Endothelial cell of umbilical vein (primary cell): ENCODE measurements at regions not wholly inside any gene's neighbourhood (a gene's known extent, or its start where the extent isn't known, plus 50 kb on each side); places are given as distances from the start of the nearest gene placed in this dataset.
"Not testable (repeated sequence)": the region's sequence is repeated elsewhere in the genome, so short reads cannot be mapped to it uniquely, and the experiment has no call there.

Experiments
- BruUV-seq: library from RNA; stranded (reverse); fragments of 400-500 nt; replicated peaks from 2 replicates; lab custom pipeline; 2021; lab: Mats Ljungman, UMichigan
- CTCF ChIA-PET: fragments of 300-600, 350-600 bp; sonication (Branson Sonifier 250); formaldehyde crosslinking; loops from one replicate; lab custom pipeline; 2021; ENCODE audit warnings: antibody characterized with exemption, inconsistent platforms; lab: Charles Lee
- POLR2A ChIA-PET: fragments of 300-600, 350-600 bp; sonication (Branson Sonifier 250); formaldehyde crosslinking; loops from one replicate; lab custom pipeline; 2021; ENCODE audit warnings: antibody characterized with exemption, inconsistent platforms; lab: Charles Lee
- DNase-seq: peaks from one replicate; pipeline ENCODE4 v3.0.0-alpha.2; 2011; ENCODE audit warnings: low read depth, low spot score
- FAIRE-seq: peaks from 2 replicates; lab custom pipeline; 2011; peaks lifted over from hg19 to GRCh38; lab: Jason Lieb, UNC
- H2AFZ ChIP-seq: 2 replicates; pipeline ENCODE4 v1.6.0; 2012; ENCODE audit warnings: low read depth, low read length, control low read depth, inconsistent platforms
- H3K27ac ChIP-seq: 2 replicates; pipeline ENCODE4 v1.5.1; 2011; ENCODE audit warnings: low read depth, mild to moderate bottlenecking, control low read depth, low read length, moderate library complexity; ENCODE audit not compliant: insufficient read depth
- H3K27me3 ChIP-seq, 2 experiments: 2 replicates each; pipeline versions ENCODE4 v1.6.0 to v1.6.1; 2011; ENCODE audit warnings: low read length in 2 of 2, mixed read lengths in 1 of 2; ENCODE audit not compliant: control insufficient read depth in 2 of 2, insufficient read depth in 2 of 2
- H3K36me3 ChIP-seq, 2 experiments: 2 replicates in 1 of 2; 3 replicates in 1 of 2; pipeline ENCODE4 v1.5.1; 2011; ENCODE audit warnings: low read length in 2 of 2, mild to moderate bottlenecking in 1 of 2, moderate library complexity in 1 of 2; ENCODE audit not compliant: control insufficient read depth in 2 of 2, insufficient read depth in 2 of 2; ENCODE audit errors: extremely low read depth in 1 of 2
- H3K4me1 ChIP-seq: 3 replicates; pipeline ENCODE4 v1.5.1; 2011; ENCODE audit warnings: mild to moderate bottlenecking, low read length; ENCODE audit not compliant: control insufficient read depth, insufficient read depth; ENCODE audit errors: extremely low read depth
- H3K4me2 ChIP-seq: 2 replicates; pipeline ENCODE4 v1.6.1; 2011; ENCODE audit warnings: low read length, control low read depth, mixed read lengths; ENCODE audit not compliant: insufficient read depth
- H3K4me3 ChIP-seq, 3 experiments: fragments of 200-600 bp in 1 of 3; sonication (generic), shearing (Covaris generic) in 1 of 3; replicated peaks in 1 of 3; 2 replicates each; pipeline ENCODE4 v1.5.1; 2011 to 2016; ENCODE audit warnings: control low read depth in 3 of 3, low read length in 3 of 3, mild to moderate bottlenecking in 2 of 3, inconsistent platforms in 1 of 3, low read depth in 1 of 3, moderate library complexity in 1 of 3; ENCODE audit not compliant: insufficient read depth in 1 of 3
- H3K79me2 ChIP-seq: 2 replicates; pipeline ENCODE4 v1.6.0; 2012; ENCODE audit warnings: low read length, inconsistent platforms; ENCODE audit not compliant: control insufficient read depth, insufficient read depth
- H3K9ac ChIP-seq: replicated peaks from 2 replicates; pipeline ENCODE3; 2011; ENCODE audit warnings: low read length, control low read depth; ENCODE audit not compliant: insufficient read depth; ENCODE audit errors: extremely low read depth
- H3K9me1 ChIP-seq: replicated peaks from 3 replicates; pipeline ENCODE4 v1.6.0; 2011; ENCODE audit warnings: mild to moderate bottlenecking, low read length; ENCODE audit not compliant: control insufficient read depth, insufficient read depth; ENCODE audit errors: extremely low read depth
- H3K9me3 ChIP-seq: replicated peaks from 2 replicates; pipeline ENCODE4 v1.5.1; 2012; ENCODE audit warnings: low read length, inconsistent platforms; ENCODE audit not compliant: control insufficient read depth, insufficient read depth
- H4K20me1 ChIP-seq: replicated peaks from 2 replicates; pipeline ENCODE3; 2011; ENCODE audit warnings: mild to moderate bottlenecking, low read length; ENCODE audit not compliant: control insufficient read depth, insufficient read depth; ENCODE audit errors: extremely low read depth
- CTCF ChIP-seq, 2 donors: IDR thresholded peaks; 1 replicate in 1 of 2; 2 replicates in 1 of 2; pipeline ENCODE4 v1.5.1; 2011; ENCODE audit warnings: low read length in 2 of 2, mild to moderate bottlenecking in 2 of 2, moderate library complexity in 2 of 2, control low read depth in 1 of 2, inconsistent platforms in 1 of 2, low read depth in 1 of 2; ENCODE audit not compliant: insufficient read depth in 1 of 2; ENCODE audit errors: extremely low read depth in 1 of 2
- EZH2 ChIP-seq: IDR thresholded peaks from 2 replicates; pipeline ENCODE4 v1.6.1; 2012; ENCODE audit warnings: borderline replicate concordance, low read depth, mild to moderate bottlenecking, moderate library complexity, low read length, inconsistent platforms; ENCODE audit not compliant: severe bottlenecking
- FOS ChIP-seq: IDR thresholded peaks from 2 replicates; pipeline ENCODE4 v1.6.1; 2011; ENCODE audit warnings: mild to moderate bottlenecking, low read length, moderate library complexity, borderline replicate concordance; ENCODE audit not compliant: insufficient read depth
- GATA2 ChIP-seq: IDR thresholded peaks from 2 replicates; pipeline ENCODE4 v1.7.0; 2011; ENCODE audit warnings: low read depth, mild to moderate bottlenecking, moderate library complexity, mixed read lengths, low read length; ENCODE audit not compliant: insufficient read length, insufficient read depth
- JUN ChIP-seq: IDR thresholded peaks from 2 replicates; pipeline ENCODE4 v1.6.1; 2011; ENCODE audit warnings: borderline replicate concordance, low read depth; ENCODE audit not compliant: insufficient read length, insufficient read depth
- MAX ChIP-seq: IDR thresholded peaks from 2 replicates; pipeline ENCODE4 v1.6.1; 2011; ENCODE audit not compliant: insufficient read depth, insufficient read length
- MYC ChIP-seq: IDR thresholded peaks from one replicate; pipeline ENCODE4 v1.6.1; 2011; ENCODE audit warnings: mild to moderate bottlenecking, low read depth, low read length
- POLR2A ChIP-seq: IDR thresholded peaks from 2 replicates; pipeline ENCODE4 v1.6.1; 2012; ENCODE audit warnings: low read depth, mild to moderate bottlenecking, control low read depth, low read length
- POLR2AphosphoS5 ChIP-seq: IDR thresholded peaks from 2 replicates; pipeline ENCODE4 v1.6.1; 2012; ENCODE audit warnings: low read depth, mild to moderate bottlenecking, control low read depth, low read length, moderate library complexity; ENCODE audit not compliant: insufficient read depth
- dilution Hi-C: fragments of 300-500 bp; cut with MboI; formaldehyde crosslinking; loops from one replicate; pipeline ENCODE4 v1.15.0; 2019; ENCODE audit warnings: low sequenced_read_pairs; ENCODE audit not compliant: extremely low pct_ligation_motif_present
- intact Hi-C: fragments of 100-400 bp; cut with micrococcal nuclease; formaldehyde crosslinking; loops from one replicate; pipeline ENCODE4 v1.10.0; 2022

- H3K27me3 ChIP-seq = no peaks in the 10 kb centered on the region
- no peak for DNase-seq
- no peak overlapping the region for H2AFZ ChIP-seq
- no peak overlapping the region for H3K27ac ChIP-seq
- FAIRE-seq = no peak
- dilution Hi-C loops (no loop called here), intact Hi-C loops (no loop called here)
- H3K4me1 ChIP-seq = no peaks in the 10 kb centered on the region
- no peak for TF ChIP-seq POLR2A
- TF ChIP-seq MAX = no peak
- no peak for TF ChIP-seq MYC
- TF ChIP-seq FOS = no peak
- no peak for TF ChIP-seq JUN
- TF ChIP-seq EZH2 = no peak
- no peak for TF ChIP-seq CTCF (IDR thresholded peaks at IDR 0.05; ENCODE audit: extremely low read depth in 1 of 2, insufficient read depth in 1 of 2, low read depth in 1 of 2, low read length in 2 of 2)
- no peak for TF ChIP-seq GATA2
- no peak for TF ChIP-seq POLR2AphosphoS5
- H3K36me3 ChIP-seq = no peaks in the 10 kb centered on the region
- H3K79me2 ChIP-seq = no peaks in the 10 kb centered on the region
- CTCF ChIA-PET = interaction anchor here (1.4 kb wide), 1 partner anchor 8 kb away, joined by 5 read pairs; no protein-coding TSS in a partner anchor
- H3K9ac ChIP-seq = no peak overlapping the region
- no peaks in the 10 kb centered on the region for H4K20me1 ChIP-seq
- H3K4me3 ChIP-seq = no peak overlapping the region
- POLR2A ChIA-PET = no interaction called here
- H3K4me2 ChIP-seq = no peak overlapping the region
- H3K9me1 ChIP-seq = no peaks in the 10 kb centered on the region
- no TSS peak for BruUV-seq
- no peaks in the 10 kb centered on the region for H3K9me3 ChIP-seq
Measured at GRCh38 chr3:160053048-160053391, 64.4 kb downstream of the IL12A start.

GRCh38 chr3:160054862-160055261, 66.2 kb downstream of the IL12A start:
- H3K9ac ChIP-seq, H3K36me3 ChIP-seq, BruUV-seq, H4K20me1 ChIP-seq, H3K9me3 ChIP-seq, H2AFZ ChIP-seq, CTCF ChIA-PET, H3K4me2 ChIP-seq, H3K27ac ChIP-seq, intact Hi-C loops, POLR2A ChIA-PET, H3K27me3 ChIP-seq, H3K79me2 ChIP-seq, FAIRE-seq, dilution Hi-C loops, H3K4me1 ChIP-seq, H3K9me1 ChIP-seq, DNase-seq, H3K4me3 ChIP-seq: not testable (repeated sequence)
